H1 (cell line): ENCODE measurements at regions not wholly inside any gene's neighbourhood (a gene's known extent, or its start where the extent isn't known, plus 50 kb on each side); places are given as distances from the start of the nearest gene placed in this dataset.

ENCODE experiments used
- CTCF ChIA-PET: fragments of 300-600 bp; sonication (Branson Sonifier 250); formaldehyde crosslinking; loops from one replicate; lab custom pipeline; 2021; ENCODE audit not compliant: partially characterized antibody; lab: Charles Lee
- POLR2A ChIA-PET: fragments of 300-600 bp; sonication (Branson Sonifier 250); formaldehyde crosslinking; loops from one replicate; lab custom pipeline; 2021; ENCODE audit warnings: inconsistent platforms; ENCODE audit not compliant: partially characterized antibody; lab: Charles Lee
- DNase-seq, 2 experiments: peaks; one replicate each; pipeline versions ENCODE4 v3.0.0 to v3.0.0-alpha.2; 2010 to 2022; ENCODE audit warnings: low spot score in 2 of 2, low read depth in 1 of 2, mixed read lengths in 1 of 2
- FAIRE-seq: peaks from 2 replicates; lab custom pipeline; 2011; peaks lifted over from hg19 to GRCh38; lab: Jason Lieb, UNC
- H2AFZ ChIP-seq: 2 replicates; pipeline ENCODE4 v1.8.1; 2012; ENCODE audit warnings: low read length, inconsistent platforms
- H2AK5ac ChIP-seq: 2 replicates; pipeline ENCODE4 v1.6.1; 2013; ENCODE audit warnings: low read depth, low read length
- H2BK120ac ChIP-seq: replicated peaks from 2 replicates; pipeline ENCODE3; 2013; ENCODE audit warnings: low read depth, low read length, inconsistent platforms
- H2BK12ac ChIP-seq: 2 replicates; pipeline ENCODE4 v1.6.1; 2013; ENCODE audit warnings: low read depth, low read length
- H2BK15ac ChIP-seq: 2 replicates; pipeline ENCODE4 v1.6.1; 2013; ENCODE audit warnings: low read length
- H2BK20ac ChIP-seq: 2 replicates; pipeline ENCODE4 v1.6.1; 2013; ENCODE audit warnings: low read length
- H2BK5ac ChIP-seq: 2 replicates; pipeline ENCODE4 v1.6.1; 2013; ENCODE audit warnings: low read depth, low read length
- H3K14ac ChIP-seq: 2 replicates; pipeline ENCODE4 v1.6.1; 2013; ENCODE audit warnings: inconsistent platforms; ENCODE audit not compliant: insufficient read length
- H3K18ac ChIP-seq: 2 replicates; pipeline ENCODE4 v1.6.1; 2013; ENCODE audit warnings: low read length; ENCODE audit errors: extremely low read depth
- H3K23ac ChIP-seq: 2 replicates; pipeline ENCODE4 v1.6.1; 2013; ENCODE audit warnings: inconsistent platforms; ENCODE audit not compliant: insufficient read length
- H3K23me2 ChIP-seq: 2 replicates; pipeline ENCODE4 v1.6.1; 2013; ENCODE audit warnings: low read depth, low read length
- H3K27ac ChIP-seq: 2 replicates; pipeline ENCODE4 v1.6.1; 2011; ENCODE audit warnings: low read depth, low read length, inconsistent platforms
- H3K27me3 ChIP-seq, 4 experiments: replicated peaks in 1 of 4; 1 replicate in 1 of 4; 2 replicates in 3 of 4; pipeline versions ENCODE4 v1.6.1 to v1.8.1; 2011 to 2013; ENCODE audit warnings: low read length in 3 of 4, mild to moderate bottlenecking in 3 of 4, inconsistent platforms in 2 of 4, mixed read lengths in 2 of 4, moderate library complexity in 1 of 4; ENCODE audit not compliant: control insufficient read depth in 3 of 4, insufficient read depth in 3 of 4; ENCODE audit errors: extremely low read depth in 1 of 4
- H3K36me3 ChIP-seq, 4 experiments: 2 replicates each; pipeline versions ENCODE4 v1.6.1 to v1.8.1; 2011 to 2013; ENCODE audit warnings: mild to moderate bottlenecking in 4 of 4, low read length in 3 of 4, moderate library complexity in 2 of 4, control low read depth in 1 of 4, inconsistent platforms in 1 of 4; ENCODE audit not compliant: insufficient read depth in 4 of 4, control insufficient read depth in 2 of 4
- H3K4ac ChIP-seq: replicated peaks from 2 replicates; pipeline ENCODE3; 2013; ENCODE audit warnings: low read length, low read depth, mixed read lengths, inconsistent platforms; ENCODE audit not compliant: insufficient read length
- H3K4me1 ChIP-seq, 4 experiments: replicated peaks in 1 of 4; 1 replicate in 1 of 4; 2 replicates in 3 of 4; pipeline versions ENCODE4 v1.6.1 to v1.8.1; 2011 to 2013; ENCODE audit warnings: low read length in 3 of 4, inconsistent platforms in 2 of 4, mixed read lengths in 1 of 4; ENCODE audit not compliant: insufficient read depth in 4 of 4, control insufficient read depth in 3 of 4
- H3K4me2 ChIP-seq, 2 experiments: 2 replicates each; pipeline versions ENCODE4 v1.6.1 to v1.8.1; 2011 to 2013; ENCODE audit warnings: low read depth in 2 of 2, low read length in 2 of 2, control low read depth in 1 of 2, inconsistent platforms in 1 of 2, mild to moderate bottlenecking in 1 of 2; ENCODE audit not compliant: insufficient read depth in 1 of 2
- H3K4me3 ChIP-seq, 4 experiments: fragments of 200-600, 300-600 bp in 1 of 4; sonication (generic), shearing (Covaris generic), sonication (Bioruptor Twin) in 1 of 4; 2 replicates each; pipeline versions ENCODE4 v1.5.1 to v1.8.1; 2011 to 2016; ENCODE audit warnings: low read length in 4 of 4, low read depth in 3 of 4, control low read depth in 2 of 4, inconsistent platforms in 2 of 4, mild to moderate bottlenecking in 2 of 4, mixed read lengths in 1 of 4, moderate library complexity in 1 of 4; ENCODE audit not compliant: insufficient read depth in 2 of 4; ENCODE audit errors: extremely low read depth in 1 of 4
- H3K56ac ChIP-seq: replicated peaks from 2 replicates; pipeline ENCODE3; 2013; ENCODE audit warnings: low read depth, mild to moderate bottlenecking, mixed read lengths, low read length, inconsistent platforms; ENCODE audit not compliant: insufficient read length
- H3K79me1 ChIP-seq: 2 replicates; pipeline ENCODE4 v1.6.1; 2013; ENCODE audit warnings: low read depth, low read length, control low read depth
- H3K79me2 ChIP-seq, 2 experiments: 2 replicates each; pipeline versions ENCODE4 v1.6.1 to v1.8.1; 2012 to 2013; ENCODE audit warnings: low read length in 2 of 2, mild to moderate bottlenecking in 2 of 2, inconsistent platforms in 1 of 2; ENCODE audit not compliant: insufficient read depth in 2 of 2, control insufficient read depth in 1 of 2
- H3K9ac ChIP-seq, 4 experiments: replicated peaks in 1 of 4; 1 replicate in 1 of 4; 2 replicates in 3 of 4; pipeline versions ENCODE4 v1.6.1 to v1.8.1; 2011 to 2013; ENCODE audit warnings: low read depth in 3 of 4, low read length in 3 of 4, control low read depth in 2 of 4, mild to moderate bottlenecking in 2 of 4, moderate library complexity in 2 of 4, inconsistent platforms in 1 of 4; ENCODE audit errors: extremely low read depth in 1 of 4
- H3K9me3 ChIP-seq, 2 experiments: 2 replicates each; pipeline versions ENCODE4 v1.6.1 to v1.8.1; 2012 to 2013; ENCODE audit warnings: mild to moderate bottlenecking in 2 of 2, moderate library complexity in 2 of 2, control low read depth in 1 of 2, inconsistent platforms in 1 of 2, low read depth in 1 of 2, low read length in 1 of 2, mixed read lengths in 1 of 2; ENCODE audit not compliant: insufficient read depth in 2 of 2
- H4K20me1 ChIP-seq, 2 experiments: replicated peaks in 1 of 2; 2 replicates each; pipeline versions ENCODE3 to v1.8.1; 2011 to 2013; ENCODE audit warnings: inconsistent platforms in 2 of 2, low read length in 2 of 2, mild to moderate bottlenecking in 1 of 2; ENCODE audit not compliant: insufficient read depth in 2 of 2, control insufficient read depth in 1 of 2
- H4K5ac ChIP-seq: 2 replicates; pipeline ENCODE4 v1.6.1; 2013; ENCODE audit warnings: low read length, low read depth, mixed read lengths, inconsistent platforms; ENCODE audit not compliant: insufficient read length
- H4K8ac ChIP-seq: 2 replicates; pipeline ENCODE4 v1.8.0; 2013; ENCODE audit warnings: mild to moderate bottlenecking, moderate library complexity, low read length, inconsistent platforms; ENCODE audit not compliant: insufficient read depth; ENCODE audit errors: extremely low read depth
- H4K91ac ChIP-seq: replicated peaks from 2 replicates; pipeline ENCODE3; 2013; ENCODE audit warnings: low read length, mixed read lengths, inconsistent platforms; ENCODE audit not compliant: insufficient read length
- BRCA1 ChIP-seq: IDR thresholded peaks from 2 replicates; pipeline ENCODE4 v1.6.1; 2012; ENCODE audit warnings: low read depth, low read length, improper control_type of control experiment
- CBX8 ChIP-seq: fragments of 300-800, 300-1000 bp; sonication (generic); IDR thresholded peaks from 2 replicates; pipeline ENCODE4 v1.7.1; 2016; ENCODE audit warnings: low read depth, low read length, borderline replicate concordance
- KDM4A ChIP-seq: IDR thresholded peaks from one replicate; pipeline ENCODE4 v1.7.1; 2012; ENCODE audit warnings: low read depth, mild to moderate bottlenecking, moderate library complexity, low read length, inconsistent platforms; ENCODE audit not compliant: severe bottlenecking
- NRF1 ChIP-seq: IDR thresholded peaks from 2 replicates; pipeline ENCODE4 v1.6.1; 2011; ENCODE audit warnings: mild to moderate bottlenecking, low read depth, low read length, improper control_type of control experiment
- POLR2A ChIP-seq, 2 experiments: IDR thresholded peaks; 1 replicate in 1 of 2; 2 replicates in 1 of 2; pipeline ENCODE4 v1.6.1; 2011; ENCODE audit warnings: low read depth in 2 of 2, low read length in 2 of 2, mild to moderate bottlenecking in 2 of 2; ENCODE audit errors: control extremely low read depth in 1 of 2
- RNF2 ChIP-seq: fragments of 200-900, 300-1000 bp; sonication (generic); IDR thresholded peaks from 2 replicates; pipeline ENCODE4 v1.7.1; 2016; ENCODE audit warnings: borderline replicate concordance, low read depth, mild to moderate bottlenecking, antibody characterized with exemption, low read length; ENCODE audit not compliant: poor library complexity, severe bottlenecking; ENCODE audit errors: missing control alignments
- SIRT6 ChIP-seq: IDR thresholded peaks from one replicate; pipeline ENCODE4 v1.7.1; 2012; ENCODE audit warnings: low read length, inconsistent platforms
- SP4 ChIP-seq: IDR thresholded peaks from 2 replicates; pipeline ENCODE4 v1.6.1; 2012; ENCODE audit warnings: low read length, inconsistent platforms
- TBP ChIP-seq: IDR thresholded peaks from 2 replicates; pipeline ENCODE4 v1.6.1; 2011; ENCODE audit warnings: low read depth, low read length, improper control_type of control experiment
- WGBS, 2 experiments: shearing (Covaris generic) in 1 of 2; methylation state at CpG; one replicate each; pipeline versions ENCODE4 v1.1.6 to v1.1.7; 2013 to 2015; ENCODE audit warnings: low lambda C conversion rate in 2 of 2, mixed read lengths in 2 of 2, inconsistent platforms in 1 of 2, low coverage in 1 of 2, missing lambda C conversion rate in 1 of 2; ENCODE audit not compliant: insufficient replicate concordance in 2 of 2, insufficient coverage in 1 of 2, insufficient read length in 1 of 2; ENCODE audit errors: extremely low coverage in 1 of 2, missing lambda C conversion rate in 1 of 2; 5-methylcytosine and 5-hydroxymethylcytosine counted together
- TF ChIP-seq, protein P1 (sequence below), 3 experiments: IDR thresholded peaks; 1 replicate in 2 of 3; 2 replicates in 1 of 3; pipeline versions ENCODE4 v1.5.1 to v1.6.1; 2011; ENCODE audit warnings: low read length in 3 of 3, mild to moderate bottlenecking in 3 of 3, inconsistent platforms in 2 of 3, low read depth in 1 of 3, moderate library complexity in 1 of 3; ENCODE audit not compliant: insufficient read depth in 1 of 3; ENCODE audit errors: control extremely low read depth in 1 of 3
- TF ChIP-seq, protein P2 (sequence below): IDR thresholded peaks from 2 replicates; pipeline ENCODE4 v1.6.1; 2012; ENCODE audit warnings: low read length, inconsistent platforms

DNA sequence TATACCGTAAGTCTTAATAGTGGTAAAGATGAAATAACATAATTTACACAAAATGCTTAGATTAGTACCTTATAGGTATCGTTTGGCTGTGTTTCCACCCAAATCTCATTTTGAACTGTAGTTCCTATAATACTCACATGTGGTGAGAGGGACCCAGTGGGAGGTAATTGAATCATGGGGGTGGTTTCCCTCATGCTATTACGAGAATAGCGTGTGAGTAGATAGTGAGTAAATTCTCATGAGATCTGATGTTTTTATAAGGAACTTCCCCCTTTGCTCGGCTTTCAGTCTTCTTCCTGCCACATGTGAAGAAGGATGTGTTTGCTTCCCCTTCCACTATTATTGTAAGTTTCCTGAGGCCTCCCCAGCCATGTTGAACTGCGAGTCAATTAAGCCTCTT is 426.3 kb upstream of the POT1 start:
- H3K23ac ChIP-seq, result no peak overlapping the region
- no peak overlapping the region for H3K56ac ChIP-seq
- ChIA-PET CTCF (no interaction called here), POLR2A (no interaction called here)
- H3K9ac ChIP-seq, result no peak overlapping the region
- H2BK12ac ChIP-seq, result no peak overlapping the region
- no peak overlapping the region for H3K18ac ChIP-seq
- no peak overlapping the region for H4K91ac ChIP-seq
- H3K27me3 ChIP-seq, result peaks cover 0 to 1% (median 0%) of the 10 kb centered on the region in 4 experiments; a peak in 1 of 7 replicates
- H4K20me1 ChIP-seq, result no peaks in the 10 kb centered on the region
- no peak overlapping the region for H3K14ac ChIP-seq
- no peaks in the 10 kb centered on the region for H3K79me1 ChIP-seq
- no peak overlapping the region for H2BK120ac ChIP-seq
- H3K4me1 ChIP-seq, result no peaks in the 10 kb centered on the region
- no peak overlapping the region for H3K4me2 ChIP-seq
- WGBS, 2 experiments, result 74% methylated on average over 6 of the region's 6 CpGs; no CpG with 5 or more reads in 1 of the 2 experiments
- no peak overlapping the region for H4K8ac ChIP-seq
- no peak overlapping the region for H2BK15ac ChIP-seq
- no peak overlapping the region for H2BK5ac ChIP-seq
- no peak overlapping the region for H4K5ac ChIP-seq
- H3K36me3 ChIP-seq, result no peaks in the 10 kb centered on the region
- H3K4me3 ChIP-seq, result no peak overlapping the region
- FAIRE-seq, result no peak
- no peak overlapping the region for H3K27ac ChIP-seq
- H3K9me3 ChIP-seq, result no peaks in the 10 kb centered on the region
- H3K23me2 ChIP-seq, result no peaks in the 10 kb centered on the region
- no peak overlapping the region for H2AK5ac ChIP-seq
- no peaks in the 10 kb centered on the region for H3K79me2 ChIP-seq
- no peak overlapping the region for H3K4ac ChIP-seq
- no peak for DNase-seq
- no peak overlapping the region for H2BK20ac ChIP-seq
- no peak overlapping the region for H2AFZ ChIP-seq
- no peak for TF ChIP-seq NRF1
- TF ChIP-seq, protein P1, sequence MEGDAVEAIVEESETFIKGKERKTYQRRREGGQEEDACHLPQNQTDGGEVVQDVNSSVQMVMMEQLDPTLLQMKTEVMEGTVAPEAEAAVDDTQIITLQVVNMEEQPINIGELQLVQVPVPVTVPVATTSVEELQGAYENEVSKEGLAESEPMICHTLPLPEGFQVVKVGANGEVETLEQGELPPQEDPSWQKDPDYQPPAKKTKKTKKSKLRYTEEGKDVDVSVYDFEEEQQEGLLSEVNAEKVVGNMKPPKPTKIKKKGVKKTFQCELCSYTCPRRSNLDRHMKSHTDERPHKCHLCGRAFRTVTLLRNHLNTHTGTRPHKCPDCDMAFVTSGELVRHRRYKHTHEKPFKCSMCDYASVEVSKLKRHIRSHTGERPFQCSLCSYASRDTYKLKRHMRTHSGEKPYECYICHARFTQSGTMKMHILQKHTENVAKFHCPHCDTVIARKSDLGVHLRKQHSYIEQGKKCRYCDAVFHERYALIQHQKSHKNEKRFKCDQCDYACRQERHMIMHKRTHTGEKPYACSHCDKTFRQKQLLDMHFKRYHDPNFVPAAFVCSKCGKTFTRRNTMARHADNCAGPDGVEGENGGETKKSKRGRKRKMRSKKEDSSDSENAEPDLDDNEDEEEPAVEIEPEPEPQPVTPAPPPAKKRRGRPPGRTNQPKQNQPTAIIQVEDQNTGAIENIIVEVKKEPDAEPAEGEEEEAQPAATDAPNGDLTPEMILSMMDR (IDR thresholded peaks at IDR 0.05; ENCODE audit: control extremely low read depth in 1 of 3, insufficient read depth in 1 of 3, low read depth in 1 of 3, low read length in 3 of 3), result no peak
- TF ChIP-seq KDM4A, result no peak
- TF ChIP-seq BRCA1, result no peak
- TF ChIP-seq RNF2, result no peak
- TF ChIP-seq TBP, result no peak
- TF ChIP-seq POLR2A (IDR thresholded peaks at IDR 0.05; ENCODE audit: control extremely low read depth in 1 of 2, low read depth in 2 of 2, low read length in 2 of 2), result no peak
- no peak for TF ChIP-seq CBX8
- TF ChIP-seq SIRT6, result no peak
- TF ChIP-seq, protein P2, sequence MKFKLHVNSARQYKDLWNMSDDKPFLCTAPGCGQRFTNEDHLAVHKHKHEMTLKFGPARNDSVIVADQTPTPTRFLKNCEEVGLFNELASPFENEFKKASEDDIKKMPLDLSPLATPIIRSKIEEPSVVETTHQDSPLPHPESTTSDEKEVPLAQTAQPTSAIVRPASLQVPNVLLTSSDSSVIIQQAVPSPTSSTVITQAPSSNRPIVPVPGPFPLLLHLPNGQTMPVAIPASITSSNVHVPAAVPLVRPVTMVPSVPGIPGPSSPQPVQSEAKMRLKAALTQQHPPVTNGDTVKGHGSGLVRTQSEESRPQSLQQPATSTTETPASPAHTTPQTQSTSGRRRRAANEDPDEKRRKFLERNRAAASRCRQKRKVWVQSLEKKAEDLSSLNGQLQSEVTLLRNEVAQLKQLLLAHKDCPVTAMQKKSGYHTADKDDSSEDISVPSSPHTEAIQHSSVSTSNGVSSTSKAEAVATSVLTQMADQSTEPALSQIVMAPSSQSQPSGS, result no peak
- no peak for TF ChIP-seq SP4
